Loucy (cell line): ENCODE measurements at regions not wholly inside any gene's neighbourhood (a gene's known extent, or its start where the extent isn't known, plus 50 kb on each side); places are given as distances from the start of the nearest gene placed in this dataset.

Experiments
- H2AFZ ChIP-seq: fragments of 200-600 bp; sonication (generic); 2 replicates; pipeline ENCODE4 v1.6.0; 2016; ENCODE audit warnings: antibody characterized with exemption, mild to moderate bottlenecking, low read length, moderate library complexity
- H3F3A ChIP-seq: fragments of 200-600 bp; 2 replicates; pipeline ENCODE4 v1.6.0; 2016; ENCODE audit warnings: antibody characterized with exemption, low read depth, mild to moderate bottlenecking
- H3K27me3 ChIP-seq: fragments of 200-600 bp; sonication (generic); 2 replicates; pipeline ENCODE4 v1.6.1; 2014; ENCODE audit warnings: low read length, mild to moderate bottlenecking; ENCODE audit not compliant: insufficient read depth, poor library complexity, severe bottlenecking
- H3K36me3 ChIP-seq: fragments of 200-600 bp; sonication (generic); 2 replicates; pipeline ENCODE4 v1.6.1; 2016; ENCODE audit warnings: low read length; ENCODE audit not compliant: insufficient read depth
- H3K4me1 ChIP-seq: fragments of 200-600 bp; sonication (generic); 2 replicates; pipeline ENCODE4 v1.5.1; 2014; ENCODE audit warnings: low read length, mild to moderate bottlenecking; ENCODE audit not compliant: insufficient read depth, poor library complexity, severe bottlenecking
- H3K4me2 ChIP-seq: fragments of 200-600 bp; sonication (generic); 2 replicates; pipeline ENCODE4 v1.6.0; 2014; ENCODE audit warnings: antibody characterized with exemption, low read length, low read depth, mild to moderate bottlenecking; ENCODE audit not compliant: poor library complexity, severe bottlenecking
- H3K4me3 ChIP-seq: fragments of 200-600 bp; sonication (generic); 2 replicates; pipeline ENCODE4 v1.5.1; 2014; ENCODE audit warnings: low read length, mild to moderate bottlenecking, mixed read lengths; ENCODE audit not compliant: poor library complexity, severe bottlenecking
- H3K79me2 ChIP-seq: fragments of 200-600 bp; sonication (generic); 2 replicates; pipeline ENCODE4 v1.6.1; 2014; ENCODE audit warnings: low read length; ENCODE audit not compliant: insufficient read depth
- H3K9ac ChIP-seq: fragments of 200-600 bp; sonication (generic); 2 replicates; pipeline ENCODE4 v1.6.0; 2014; ENCODE audit warnings: mild to moderate bottlenecking, low read depth, low read length, moderate library complexity; ENCODE audit not compliant: poor library complexity, severe bottlenecking
- H3K9me2 ChIP-seq: fragments of 200-600 bp; sonication (generic); replicated peaks from 2 replicates; pipeline ENCODE4 v1.6.1; 2016; ENCODE audit warnings: low read depth, low read length, mixed read lengths
- H3K9me3 ChIP-seq: fragments of 200-600 bp; sonication (generic); 2 replicates; pipeline ENCODE4 v1.6.1; 2014; ENCODE audit warnings: mild to moderate bottlenecking, antibody characterized with exemption, low read length, low read depth; ENCODE audit not compliant: insufficient read depth
- H4K20me1 ChIP-seq: fragments of 200-600 bp; sonication (generic); 2 replicates; pipeline ENCODE4 v1.6.0; 2014; ENCODE audit warnings: antibody characterized with exemption, low read length, mild to moderate bottlenecking; ENCODE audit not compliant: insufficient read depth, poor library complexity, severe bottlenecking
- CTCF ChIP-seq: fragments of 200-600 bp; sonication (generic); conservative IDR thresholded peaks from 2 replicates; pipeline ENCODE4 v1.5.1; 2014; ENCODE audit warnings: mild to moderate bottlenecking, antibody characterized with exemption, low read length
- EZH2phosphoT487 ChIP-seq: fragments of 200-600 bp; IDR thresholded peaks from 2 replicates; pipeline ENCODE4 v1.6.1; 2018; ENCODE audit warnings: antibody characterized with exemption, mild to moderate bottlenecking, moderate library complexity, borderline replicate concordance

- Histone ChIP-seq H3K4me2 (no peak overlapping the region), H3K9me2 (no peaks in the 10 kb centered on the region), H3K4me1 (no peaks in the 10 kb centered on the region), H3K4me3 (no peak overlapping the region), H3K9ac (no peak overlapping the region), H3K36me3 (no peaks in the 10 kb centered on the region), H4K20me1 (no peaks in the 10 kb centered on the region), H3K27me3 (no peaks in the 10 kb centered on the region), H3F3A (no peaks in the 10 kb centered on the region), H3K9me3 (no peaks in the 10 kb centered on the region; the same call in 1 of the 2 replicates), H3K79me2 (no peaks in the 10 kb centered on the region), H2AFZ (no peak overlapping the region)
- TF ChIP-seq CTCF (no peak), EZH2phosphoT487 (no peak)
These were observed 62.2 kb upstream of the GIMD1 start for GRCh38 chr4:106430797-106431196.

- Histone ChIP-seq H3K36me3 (no peaks in the 10 kb centered on the region), H2AFZ (no peak overlapping the region), H3K4me1 (no peaks in the 10 kb centered on the region), H4K20me1 (no peaks in the 10 kb centered on the region), H3K79me2 (no peaks in the 10 kb centered on the region), H3K4me2 (no peak overlapping the region), H3F3A (no peaks in the 10 kb centered on the region), H3K9me3 (no peaks in the 10 kb centered on the region; the same call in 1 of the 2 replicates), H3K9ac (no peak overlapping the region), H3K27me3 (no peaks in the 10 kb centered on the region), H3K9me2 (no peaks in the 10 kb centered on the region), H3K4me3 (no peak overlapping the region)
- TF ChIP-seq EZH2phosphoT487 (no peak), CTCF (no peak)
These were observed 61.3 kb upstream of the GIMD1 start for GRCh38 chr4:106429885-106430284.

- Histone ChIP-seq H4K20me1 (no peaks in the 10 kb centered on the region), H3K9ac (no peak overlapping the region), H3K9me3 (no peaks in the 10 kb centered on the region), H2AFZ (no peak overlapping the region), H3K9me2 (no peaks in the 10 kb centered on the region), H3K27me3 (no peaks in the 10 kb centered on the region), H3F3A (no peaks in the 10 kb centered on the region), H3K79me2 (no peaks in the 10 kb centered on the region), H3K4me2 (no peak overlapping the region), H3K36me3 (no peaks in the 10 kb centered on the region), H3K4me1 (no peaks in the 10 kb centered on the region), H3K4me3 (no peak overlapping the region)
- TF ChIP-seq CTCF: no peak
- TF ChIP-seq EZH2phosphoT487: no peak
These were observed 57.5 kb upstream of the GIMD1 start for GRCh38 chr4:106426069-106426468.
